GM12878 (cell line): ENCODE measurements at regions not wholly inside any gene's neighbourhood (a gene's known extent, or its start where the extent isn't known, plus 50 kb on each side); places are given as distances from the start of the nearest gene placed in this dataset.

Experiments used
- ATAC-seq: fragments of 200-7000 bp; cut with Tn5 transposase; 3 replicates; pipeline ENCODE4 v1.9.1; 2020; ENCODE audit warnings: mild to moderate bottlenecking, moderate library complexity
- BruUV-seq: library from RNA; stranded (reverse); fragments of 400-500 nt; replicated peaks from 2 replicates; lab custom pipeline; 2021; lab: Mats Ljungman, UMichigan
- CTCF ChIA-PET: fragments of 300-600 bp; sonication (Branson Sonifier 250); formaldehyde crosslinking; extraction: SDS; loops from one replicate; lab custom pipeline; 2021; ENCODE audit warnings: inconsistent platforms; lab: Yijun Ruan, JAX
- POLR2A ChIA-PET: fragments of 350-600 bp; formaldehyde crosslinking; extraction: SDS; loops from one replicate; lab custom pipeline; 2021; ENCODE audit warnings: inconsistent platforms; lab: Charles Lee
- RAD21 ChIA-PET: fragments of 300-600 bp; sonication (Branson Sonifier 250); formaldehyde crosslinking; loops from one replicate; lab custom pipeline; 2023; ENCODE audit warnings: antibody characterized with exemption; ENCODE audit not compliant: unreplicated experiment; lab: Charles Lee
- SMC1A ChIA-PET: fragments of 300-600 bp; sonication (Branson Sonifier 250); formaldehyde crosslinking; loops from one replicate; lab custom pipeline; 2023; ENCODE audit not compliant: unreplicated experiment, uncharacterized antibody; lab: Charles Lee
- DNase-seq: peaks from one replicate; pipeline ENCODE4 v3.0.0-alpha.2; 2011; ENCODE audit warnings: low read depth, low spot score
- FAIRE-seq: peaks from 3 replicates; lab custom pipeline; 2011; peaks lifted over from hg19 to GRCh38; lab: Jason Lieb, UNC
- H2AFZ ChIP-seq: 2 replicates; pipeline ENCODE4 v1.6.0; 2011; ENCODE audit warnings: low read depth, low read length, control low read depth; ENCODE audit not compliant: control insufficient read depth
- H3K27ac ChIP-seq: 2 replicates; pipeline ENCODE4 v1.5.1; 2011; ENCODE audit warnings: control low read depth; ENCODE audit not compliant: control insufficient read depth, insufficient read depth
- H3K27me3 ChIP-seq, 2 experiments: replicated peaks in 1 of 2; 2 replicates each; pipeline versions ENCODE4 v1.6.0 to v1.6.1; 2011; ENCODE audit warnings: low read length in 1 of 2; ENCODE audit not compliant: control insufficient read depth in 2 of 2, insufficient read depth in 2 of 2
- H3K36me3 ChIP-seq, 2 experiments: 2 replicates each; pipeline ENCODE4 v1.5.1; 2011; ENCODE audit warnings: low read length in 1 of 2; ENCODE audit not compliant: control insufficient read depth in 2 of 2, insufficient read depth in 2 of 2
- H3K4me1 ChIP-seq: 2 replicates; pipeline ENCODE4 v1.6.1; 2011; ENCODE audit warnings: mild to moderate bottlenecking, low read length, moderate library complexity, mixed read lengths; ENCODE audit not compliant: control insufficient read depth, insufficient read depth
- H3K4me2 ChIP-seq: 2 replicates; pipeline ENCODE4 v1.6.0; 2011; ENCODE audit warnings: control low read depth; ENCODE audit not compliant: control insufficient read depth, insufficient read depth
- H3K4me3 ChIP-seq: fragments of 200-600 bp; sonication (generic); 2 replicates; pipeline ENCODE4 v1.5.1; 2016
- H3K79me2 ChIP-seq: 2 replicates; pipeline ENCODE4 v1.6.0; 2011; ENCODE audit warnings: low read length; ENCODE audit not compliant: control insufficient read depth, insufficient read depth
- H3K9ac ChIP-seq: 2 replicates; pipeline ENCODE4 v1.8.0; 2011; ENCODE audit warnings: low read length, control low read depth, mixed read lengths; ENCODE audit not compliant: control insufficient read depth, insufficient read depth
- H3K9me3 ChIP-seq: replicated peaks from 3 replicates; pipeline ENCODE4 v1.5.1; 2011; ENCODE audit warnings: mild to moderate bottlenecking, low read length; ENCODE audit not compliant: control insufficient read depth, insufficient read depth
- H4K20me1 ChIP-seq: 2 replicates; pipeline ENCODE4 v1.6.0; 2011; ENCODE audit not compliant: control insufficient read depth, insufficient read depth
- BCLAF1 ChIP-seq: fragments of 450-650 bp; IDR thresholded peaks from 2 replicates; pipeline ENCODE4 v1.6.1; 2017; ENCODE audit warnings: antibody characterized with exemption, mild to moderate bottlenecking, moderate library complexity
- CHD2 ChIP-seq: IDR thresholded peaks from 2 replicates; pipeline ENCODE4 v1.6.1; 2011; ENCODE audit warnings: low read depth, low read length, improper control_type of control experiment, borderline replicate concordance
- CHD4 ChIP-seq: fragments of 200-600 bp; sonication (generic); IDR thresholded peaks from 2 replicates; pipeline ENCODE4 v1.6.1; 2016; ENCODE audit warnings: mild to moderate bottlenecking
- EGR1 ChIP-seq, 2 experiments: IDR thresholded peaks; 1 replicate in 1 of 2; 2 replicates in 1 of 2; pipeline ENCODE4 v1.6.1; 2011 to 2012; ENCODE audit warnings: low read depth in 2 of 2, low read length in 2 of 2, borderline replicate concordance in 1 of 2, mild to moderate bottlenecking in 1 of 2, moderate library complexity in 1 of 2
- ETV6 ChIP-seq, 2 experiments: fragments of 450-650 bp in 1 of 2; IDR thresholded peaks in 1 of 2; conservative IDR thresholded peaks in 1 of 2; 2 replicates each; pipeline ENCODE4 v1.6.1; 2014; ENCODE audit warnings: antibody characterized with exemption in 1 of 2, borderline replicate concordance in 1 of 2, low read depth in 1 of 2, mild to moderate bottlenecking in 1 of 2, moderate library complexity in 1 of 2
- HCFC1 ChIP-seq: fragments of 150-350 bp; IDR thresholded peaks from 2 replicates; pipeline ENCODE4 v1.6.1; 2014; ENCODE audit warnings: low read length
- HSF1 ChIP-seq: fragments of 150-350 bp; IDR thresholded peaks from 2 replicates; pipeline ENCODE4 v1.6.1; 2014; ENCODE audit warnings: mild to moderate bottlenecking, low read depth, low read length
- MEF2B ChIP-seq: fragments of 450-650 bp; IDR thresholded peaks from 2 replicates; pipeline ENCODE4 v1.6.1; 2018; ENCODE audit warnings: mild to moderate bottlenecking, moderate library complexity; ENCODE audit not compliant: partially characterized antibody, poor library complexity, severe bottlenecking
- NR2C2 ChIP-seq: IDR thresholded peaks from 2 replicates; pipeline ENCODE4 v1.6.1; 2011; ENCODE audit warnings: borderline replicate concordance, low read depth; ENCODE audit not compliant: control insufficient read depth, insufficient read length
- NR2F1 ChIP-seq: fragments of 450-650 bp; conservative IDR thresholded peaks from 2 replicates; pipeline ENCODE4 v1.6.1; 2017; ENCODE audit warnings: mild to moderate bottlenecking
- POLR2AphosphoS2 ChIP-seq: IDR thresholded peaks from 2 replicates; pipeline ENCODE4 v1.6.1; 2011; ENCODE audit warnings: low read depth, mild to moderate bottlenecking, low read length, improper control_type of control experiment, moderate library complexity
- PRDM15 ChIP-seq: fragments of 450-650 bp; formaldehyde crosslinking; IDR thresholded peaks from 2 replicates; pipeline ENCODE4 v1.4.0; 2020; ENCODE audit warnings: mild to moderate bottlenecking, moderate library complexity
- RAD51 ChIP-seq: fragments of 450-650 bp; IDR thresholded peaks from 2 replicates; pipeline ENCODE4 v1.6.1; 2016; ENCODE audit warnings: moderate library complexity, mild to moderate bottlenecking, inconsistent platforms
- RFX5 ChIP-seq: IDR thresholded peaks from 2 replicates; pipeline ENCODE4 v1.6.1; 2011; ENCODE audit warnings: low read depth, low read length, improper control_type of control experiment
- YY1 ChIP-seq: IDR thresholded peaks from 2 replicates; pipeline ENCODE4 v1.6.1; 2011; ENCODE audit warnings: low read depth, mild to moderate bottlenecking, low read length
- ZBED1 ChIP-seq: IDR thresholded peaks from 2 replicates; pipeline ENCODE4 v1.6.1; 2016; ENCODE audit warnings: borderline replicate concordance
- ZNF24 ChIP-seq: fragments of 450-650 bp; IDR thresholded peaks from 2 replicates; pipeline ENCODE4 v1.6.1; 2017; ENCODE audit warnings: antibody characterized with exemption, mild to moderate bottlenecking
- WGBS: methylation state at CpG from one replicate; pipeline ENCODE4 v1.1.6; 2016; ENCODE audit warnings: low lambda C conversion rate; ENCODE audit not compliant: insufficient replicate concordance, insufficient coverage; ENCODE audit errors: missing lambda C conversion rate; 5-methylcytosine and 5-hydroxymethylcytosine counted together
- in situ Hi-C: fragments of 300-500 bp; cut with MboI; formaldehyde crosslinking; loops from 9 replicates; pipeline ENCODE4 v1.14.3; 2018; ENCODE audit warnings: mixed read lengths
- intact Hi-C: fragments of 100-400 bp; cut with micrococcal nuclease; formaldehyde crosslinking; loops from one replicate; pipeline ENCODE4 v1.14.2; 2022; ENCODE audit not compliant: unreplicated experiment

GRCh38 chr21:27268290-27268689 lies 301.4 kb upstream of the ADAMTS5 start:
- no peaks in the 10 kb centered on the region for H3K79me2 ChIP-seq
- H3K4me1 ChIP-seq, result no peaks in the 10 kb centered on the region
- ATAC-seq, result no peak
- SMC1A ChIA-PET, result no interaction called here
- intact Hi-C loops (no loop called here), in situ Hi-C loops (no loop called here)
- H3K4me3 ChIP-seq, result no peak overlapping the region
- H3K36me3 ChIP-seq, result no peaks in the 10 kb centered on the region
- no peaks in the 10 kb centered on the region for H3K9me3 ChIP-seq
- H3K27ac ChIP-seq, result no peak overlapping the region
- CTCF ChIA-PET, result no interaction called here
- DNase-seq, result no peak
- H3K9ac ChIP-seq, result no peak overlapping the region
- no peak for FAIRE-seq
- H4K20me1 ChIP-seq, result no peaks in the 10 kb centered on the region
- RAD21 ChIA-PET, result no interaction called here
- H3K4me2 ChIP-seq, result no peak overlapping the region
- no TSS peak for BruUV-seq
- WGBS, result 3% methylated on average over 2 of the region's 2 CpGs
- POLR2A ChIA-PET, result no interaction called here
- H2AFZ ChIP-seq, result no peak overlapping the region
- TF ChIP-seq PRDM15 (no peak), RFX5 (no peak), NR2F1 (no peak), EGR1 (IDR thresholded peaks at IDR 0.05; ENCODE audit: borderline replicate concordance in 1 of 2, low read depth in 2 of 2, low read length in 2 of 2) (no peak), CHD4 (no peak), ETV6 (conservative IDR thresholded peaks at IDR 0.05 in 1 of 2, IDR thresholded peaks at IDR 0.05 in 1 of 2; ENCODE audit: borderline replicate concordance in 1 of 2, low read depth in 1 of 2) (no peak), HSF1 (no peak), YY1 (no peak), HCFC1 (no peak), CHD2 (no peak), POLR2AphosphoS2 (no peak), ZNF24 (no peak), RAD51 (no peak), BCLAF1 (no peak), MEF2B (no peak), ZBED1 (no peak), NR2C2 (no peak)
- H3K27me3 ChIP-seq, result no peaks in the 10 kb centered on the region
